ENCODE measurements at regions not wholly inside any gene's neighbourhood (a gene's known extent, or its start where the extent isn't known, plus 50 kb on each side); places are given as distances from the start of the nearest gene placed in this dataset.

DNA sequence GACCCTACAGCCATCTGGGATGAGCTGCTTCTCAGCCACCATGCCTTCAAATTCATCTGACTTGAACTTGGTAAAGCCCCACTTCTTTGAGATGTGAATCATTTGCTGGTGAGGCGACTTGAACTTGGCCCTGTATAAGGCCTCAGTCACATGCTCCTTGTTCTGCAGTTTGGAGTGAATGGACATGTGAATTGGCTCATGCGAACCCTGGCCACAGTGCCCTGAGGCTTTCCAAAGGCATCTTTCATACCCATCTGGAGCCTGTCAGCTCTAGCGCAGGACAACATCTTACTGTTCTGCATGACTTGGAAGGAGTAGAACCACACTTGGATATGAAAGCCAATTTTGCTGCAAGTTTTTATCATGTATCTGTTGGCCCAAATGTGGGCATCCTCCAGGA, 244.0 kb upstream of the FAM83B start:
- no peaks in the 10 kb centered on the region for H3K4me1 ChIP-seq (ENCODE audit: control insufficient read depth, insufficient read depth, low read length)
- H3K27ac ChIP-seq (ENCODE audit: low read depth, low read length), result no peak overlapping the region
- no peak overlapping the region for H3K9ac ChIP-seq (ENCODE audit: low read length)
- no peaks in the 10 kb centered on the region for H3K27me3 ChIP-seq (ENCODE audit: control insufficient read depth, insufficient read depth, low read length)
- H3K4me3 ChIP-seq (ENCODE audit: low read depth, low read length), result no peak overlapping the region
- H3K9me3 ChIP-seq (ENCODE audit: control insufficient read depth, insufficient read depth, low read depth, low read length), result no peaks in the 10 kb centered on the region
- H3K36me3 ChIP-seq (ENCODE audit: control insufficient read depth, insufficient read depth, low read length), result no peaks in the 10 kb centered on the region

- Histone ChIP-seq H3K9me3 (ENCODE audit: control insufficient read depth, insufficient read depth, low read depth, low read length) (no peaks in the 10 kb centered on the region), H3K9ac (ENCODE audit: low read length) (no peak overlapping the region), H3K27ac (ENCODE audit: low read depth, low read length) (no peak overlapping the region), H3K36me3 (ENCODE audit: control insufficient read depth, insufficient read depth, low read length) (no peaks in the 10 kb centered on the region), H3K4me1 (ENCODE audit: control insufficient read depth, insufficient read depth, low read length) (no peaks in the 10 kb centered on the region), H3K27me3 (ENCODE audit: control insufficient read depth, insufficient read depth, low read length) (no peaks in the 10 kb centered on the region), H3K4me3 (ENCODE audit: low read depth, low read length) (no peak overlapping the region)
Measured at GRCh38 chr6:54609981-54610380, 236.6 kb upstream of the FAM83B start.

DNA sequence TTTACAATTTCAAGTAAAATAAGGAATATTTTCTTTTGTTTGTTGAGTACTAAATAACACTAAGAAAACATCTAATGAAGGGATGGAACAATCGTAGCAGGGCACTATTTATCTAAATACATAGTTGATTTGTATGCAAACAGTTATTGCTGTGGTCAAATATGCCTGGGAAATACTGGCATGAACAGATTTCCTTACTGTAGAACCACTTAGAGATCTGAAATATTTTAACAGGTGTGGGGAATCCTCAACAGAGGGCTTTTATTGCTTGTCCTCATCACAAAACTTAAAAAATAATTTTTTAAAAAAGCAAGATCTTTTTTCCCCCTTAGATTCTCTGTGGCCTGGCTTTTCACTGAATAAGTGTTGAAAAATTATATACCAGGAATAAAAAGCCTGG, 233.0 kb upstream of the FAM83B start:
- peaks cover 6% of the 10 kb centered on the region; the same call in 1 of the 2 replicates for H3K4me1 ChIP-seq (ENCODE audit: control insufficient read depth, insufficient read depth, low read length)
- H3K9me3 ChIP-seq (ENCODE audit: control insufficient read depth, insufficient read depth, low read depth, low read length), result no peaks in the 10 kb centered on the region
- H3K27me3 ChIP-seq (ENCODE audit: control insufficient read depth, insufficient read depth, low read length), result no peaks in the 10 kb centered on the region
- no peak overlapping the region for H3K9ac ChIP-seq (ENCODE audit: low read length)
- no peak overlapping the region for H3K4me3 ChIP-seq (ENCODE audit: low read depth, low read length)
- H3K27ac ChIP-seq (ENCODE audit: low read depth, low read length), result no peak overlapping the region
- H3K36me3 ChIP-seq (ENCODE audit: control insufficient read depth, insufficient read depth, low read length), result no peaks in the 10 kb centered on the region

DNA sequence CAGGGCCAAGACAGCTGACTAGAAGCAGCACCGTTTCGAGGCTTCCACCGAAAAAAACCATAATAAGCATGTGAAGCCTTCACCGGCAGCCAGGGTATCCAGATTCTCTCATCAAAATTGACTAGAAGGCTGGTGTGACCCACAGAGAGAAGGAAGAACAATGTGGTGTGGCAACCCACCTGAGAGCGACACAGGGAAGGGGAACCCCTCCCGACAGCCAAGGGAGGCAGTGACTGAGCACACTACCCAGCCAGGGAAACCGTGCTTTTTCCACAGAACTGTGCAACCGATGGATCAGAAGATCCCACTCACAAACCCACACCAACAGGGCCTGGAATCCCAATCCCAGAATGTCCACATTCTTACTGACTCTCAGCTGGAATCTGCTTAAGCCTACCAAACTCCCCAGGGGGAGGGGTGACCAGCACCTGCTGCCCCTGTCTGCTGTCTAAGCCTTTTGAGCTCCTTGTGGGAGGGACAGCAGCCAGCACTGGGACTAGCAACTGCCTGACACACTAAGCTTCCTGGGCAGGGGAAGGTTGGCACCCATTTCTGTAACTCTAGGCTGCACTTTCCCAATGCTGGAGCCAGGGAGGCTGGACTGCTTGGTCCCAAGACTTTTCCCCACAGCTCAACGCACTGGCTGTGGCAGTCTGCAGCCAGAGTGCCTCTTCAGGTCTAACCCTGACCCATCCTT, 231.9 kb upstream of the FAM83B start:
- Histone ChIP-seq H3K9me3 (ENCODE audit: control insufficient read depth, insufficient read depth, low read depth, low read length) (no peaks in the 10 kb centered on the region), H3K27ac (ENCODE audit: low read depth, low read length) (no peak overlapping the region), H3K9ac (ENCODE audit: low read length) (no peak overlapping the region)

GRCh38 chr6:54617730-54618129, 228.8 kb upstream of the FAM83B start:
- no peaks in the 10 kb centered on the region for H3K36me3 ChIP-seq (ENCODE audit: control insufficient read depth, insufficient read depth, low read length)
- no peaks in the 10 kb centered on the region for H3K27me3 ChIP-seq (ENCODE audit: control insufficient read depth, insufficient read depth, low read length)
- H3K27ac ChIP-seq (ENCODE audit: low read depth, low read length), result no peak overlapping the region
- no peak overlapping the region for H3K9ac ChIP-seq (ENCODE audit: low read length)
- no peaks in the 10 kb centered on the region for H3K9me3 ChIP-seq (ENCODE audit: control insufficient read depth, insufficient read depth, low read depth, low read length)
- peaks cover 6% of the 10 kb centered on the region; the same call in 1 of the 2 replicates for H3K4me1 ChIP-seq (ENCODE audit: control insufficient read depth, insufficient read depth, low read length)
- no peak overlapping the region for H3K4me3 ChIP-seq (ENCODE audit: low read depth, low read length)

More for the DNA sequence above, 231.9 kb upstream of the FAM83B start:
- Histone ChIP-seq H3K36me3 (ENCODE audit: control insufficient read depth, insufficient read depth, low read length) (no peaks in the 10 kb centered on the region), H3K4me3 (ENCODE audit: low read depth, low read length) (no peak overlapping the region), H3K4me1 (ENCODE audit: control insufficient read depth, insufficient read depth, low read length) (peaks cover 6% of the 10 kb centered on the region; the same call in 1 of the 2 replicates), H3K27me3 (ENCODE audit: control insufficient read depth, insufficient read depth, low read length) (no peaks in the 10 kb centered on the region)

DNA sequence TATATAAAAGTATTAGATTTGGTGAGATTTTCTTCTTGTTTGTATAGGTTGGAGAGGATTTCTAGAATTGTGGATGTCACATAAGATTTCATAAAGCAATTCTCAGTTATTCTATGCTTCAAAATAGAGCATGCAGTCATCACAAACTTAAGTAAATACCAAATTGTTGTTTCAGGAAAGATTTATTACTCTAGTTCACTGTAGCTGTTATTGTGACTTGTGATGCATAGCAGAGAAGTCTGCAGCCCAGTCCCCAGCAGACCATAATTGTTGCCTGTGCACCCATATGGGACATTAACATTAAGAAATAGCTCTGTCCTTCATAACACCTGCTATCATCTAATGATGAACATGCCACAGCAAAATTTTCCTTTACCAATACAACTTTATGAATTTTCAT, 228.0 kb upstream of the FAM83B start:
- Histone ChIP-seq H3K36me3 (ENCODE audit: control insufficient read depth, insufficient read depth, low read length) (no peaks in the 10 kb centered on the region), H3K27ac (ENCODE audit: low read depth, low read length) (no peak overlapping the region), H3K9ac (ENCODE audit: low read length) (no peak overlapping the region), H3K4me3 (ENCODE audit: low read depth, low read length) (no peak overlapping the region), H3K9me3 (ENCODE audit: control insufficient read depth, insufficient read depth, low read depth, low read length) (no peaks in the 10 kb centered on the region), H3K27me3 (ENCODE audit: control insufficient read depth, insufficient read depth, low read length) (no peaks in the 10 kb centered on the region), H3K4me1 (ENCODE audit: control insufficient read depth, insufficient read depth, low read length) (peaks cover 6% of the 10 kb centered on the region; the same call in 1 of the 2 replicates)

GRCh38 chr6:54619102-54619501, 227.5 kb upstream of the FAM83B start:
- Histone ChIP-seq H3K27me3 (ENCODE audit: control insufficient read depth, insufficient read depth, low read length) (no peaks in the 10 kb centered on the region), H3K4me1 (ENCODE audit: control insufficient read depth, insufficient read depth, low read length) (peaks cover 6% of the 10 kb centered on the region; the same call in 1 of the 2 replicates), H3K9ac (ENCODE audit: low read length) (no peak overlapping the region), H3K36me3 (ENCODE audit: control insufficient read depth, insufficient read depth, low read length) (no peaks in the 10 kb centered on the region), H3K9me3 (ENCODE audit: control insufficient read depth, insufficient read depth, low read depth, low read length) (no peaks in the 10 kb centered on the region), H3K27ac (ENCODE audit: low read depth, low read length) (no peak overlapping the region), H3K4me3 (ENCODE audit: low read depth, low read length) (no peak overlapping the region)

GRCh38 chr6:54621285-54621684, 225.3 kb upstream of the FAM83B start:
- Histone ChIP-seq H3K4me1 (ENCODE audit: control insufficient read depth, insufficient read depth, low read length) (peaks cover 6% of the 10 kb centered on the region; the same call in 1 of the 2 replicates), H3K4me3 (ENCODE audit: low read depth, low read length) (no peak overlapping the region), H3K27me3 (ENCODE audit: control insufficient read depth, insufficient read depth, low read length) (no peaks in the 10 kb centered on the region), H3K9ac (ENCODE audit: low read length) (no peak overlapping the region), H3K36me3 (ENCODE audit: control insufficient read depth, insufficient read depth, low read length) (no peaks in the 10 kb centered on the region), H3K9me3 (ENCODE audit: control insufficient read depth, insufficient read depth, low read depth, low read length) (no peaks in the 10 kb centered on the region), H3K27ac (ENCODE audit: low read depth, low read length) (no peak overlapping the region)

DNA sequence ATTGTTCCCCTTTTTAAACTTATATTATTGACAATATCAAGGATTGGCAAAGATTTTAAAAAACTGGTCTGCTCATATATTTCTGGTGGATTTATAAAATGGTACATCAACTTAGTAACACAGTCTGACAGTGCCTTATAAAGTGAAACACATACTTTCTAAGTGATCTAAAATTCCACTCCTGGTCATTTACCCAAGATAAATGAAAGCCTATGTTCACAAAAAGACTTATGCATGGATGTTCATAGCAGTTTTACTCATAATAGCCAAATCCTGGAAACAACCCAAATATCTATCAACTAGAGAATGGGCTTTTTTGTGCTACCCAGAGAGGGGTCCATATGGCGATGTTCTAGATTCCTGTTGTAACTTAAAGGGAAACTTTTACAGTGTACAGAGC, 222.4 kb upstream of the FAM83B start:
- Histone ChIP-seq H3K9me3 (ENCODE audit: control insufficient read depth, insufficient read depth, low read depth, low read length) (no peaks in the 10 kb centered on the region), H3K4me1 (ENCODE audit: control insufficient read depth, insufficient read depth, low read length) (no peaks in the 10 kb centered on the region), H3K36me3 (ENCODE audit: control insufficient read depth, insufficient read depth, low read length) (no peaks in the 10 kb centered on the region), H3K4me3 (ENCODE audit: low read depth, low read length) (no peak overlapping the region), H3K9ac (ENCODE audit: low read length) (no peak overlapping the region), H3K27ac (ENCODE audit: low read depth, low read length) (no peak overlapping the region), H3K27me3 (ENCODE audit: control insufficient read depth, insufficient read depth, low read length) (no peaks in the 10 kb centered on the region)

DNA sequence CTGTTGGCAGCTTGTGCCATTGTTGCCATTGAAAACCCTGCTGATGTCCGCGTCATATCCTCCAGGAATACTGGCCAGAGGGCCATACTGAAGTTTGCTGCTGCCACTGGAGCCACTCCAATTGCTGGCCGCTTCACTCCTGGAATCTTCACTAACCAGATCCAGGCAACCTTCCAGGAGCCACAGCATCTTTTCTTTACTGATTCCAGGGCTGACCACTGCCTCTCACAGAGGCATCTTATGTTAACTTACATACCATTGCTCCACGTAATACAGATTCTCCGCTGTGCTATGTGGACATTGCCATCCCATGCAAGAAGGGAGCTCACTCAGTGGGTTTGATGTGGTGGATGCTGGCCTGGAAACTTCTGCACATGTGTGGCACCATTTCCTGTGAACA, 221.8 kb upstream of the FAM83B start:
- Histone ChIP-seq H3K27ac (ENCODE audit: low read depth, low read length) (no peak overlapping the region), H3K36me3 (ENCODE audit: control insufficient read depth, insufficient read depth, low read length) (no peaks in the 10 kb centered on the region), H3K27me3 (ENCODE audit: control insufficient read depth, insufficient read depth, low read length) (no peaks in the 10 kb centered on the region), H3K9ac (ENCODE audit: low read length) (no peak overlapping the region), H3K9me3 (ENCODE audit: control insufficient read depth, insufficient read depth, low read depth, low read length) (no peaks in the 10 kb centered on the region), H3K4me3 (ENCODE audit: low read depth, low read length) (no peak overlapping the region), H3K4me1 (ENCODE audit: control insufficient read depth, insufficient read depth, low read length) (no peaks in the 10 kb centered on the region)

DNA sequence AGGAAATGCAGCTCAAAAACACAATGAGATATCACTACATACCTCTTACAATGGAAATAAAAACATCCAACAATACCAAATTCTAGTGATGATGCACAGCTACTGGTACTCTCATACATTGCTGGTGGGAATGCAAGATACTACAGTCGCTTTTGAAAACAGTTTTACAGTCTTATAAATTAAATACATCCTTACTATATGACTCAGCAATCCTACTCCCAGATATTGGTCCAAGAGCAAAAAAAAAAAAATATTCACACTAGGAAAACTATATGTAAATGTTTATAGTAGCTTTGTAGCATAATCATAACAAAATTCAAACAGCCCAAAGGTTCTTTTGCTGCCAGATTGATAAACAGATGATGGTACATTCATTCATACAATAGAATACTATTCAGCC, 217.4 kb upstream of the FAM83B start:
- no peak overlapping the region for H3K9ac ChIP-seq (ENCODE audit: low read length)
- no peaks in the 10 kb centered on the region for H3K27me3 ChIP-seq (ENCODE audit: control insufficient read depth, insufficient read depth, low read length)
- H3K36me3 ChIP-seq (ENCODE audit: control insufficient read depth, insufficient read depth, low read length), result no peaks in the 10 kb centered on the region
- no peaks in the 10 kb centered on the region for H3K9me3 ChIP-seq (ENCODE audit: control insufficient read depth, insufficient read depth, low read depth, low read length)
- H3K27ac ChIP-seq (ENCODE audit: low read depth, low read length), result no peak overlapping the region
- H3K4me3 ChIP-seq (ENCODE audit: low read depth, low read length), result no peak overlapping the region
- H3K4me1 ChIP-seq (ENCODE audit: control insufficient read depth, insufficient read depth, low read length), result no peaks in the 10 kb centered on the region
